ENCODE measurements at regions not wholly inside any gene's neighbourhood (a gene's known extent, or its start where the extent isn't known, plus 50 kb on each side); places are given as distances from the start of the nearest gene placed in this dataset.

- H3K36me3 Mint-ChIP-seq, result no peaks in the 10 kb centered on the region
- H3K4me1 Mint-ChIP-seq, result no peaks in the 10 kb centered on the region
- no peaks in the 10 kb centered on the region for H3K27me3 Mint-ChIP-seq (ENCODE audit: low read depth in 3 of 3)
- no peak for TF ChIP-seq CTCF (IDR thresholded peaks at IDR 0.05)
- Histone ChIP-seq H3K27ac (ENCODE audit: low read depth in 1 of 2, low read length in 2 of 2) (no peak overlapping the region), H2AFZ (ENCODE audit: insufficient read depth, low read depth, low read length, poor library complexity, severe bottlenecking) (no peak overlapping the region), H3K9me3 (replicated peaks in 1 of 2; ENCODE audit: control insufficient read depth in 1 of 2, insufficient read depth in 1 of 2, low read length in 2 of 2) (peaks cover 9 to 12% of the 10 kb centered on the region in 2 donors), H3K36me3 (replicated peaks in 1 of 2; ENCODE audit: control insufficient read depth in 1 of 2, insufficient read depth in 2 of 2, low read length in 2 of 2) (no peaks in the 10 kb centered on the region), H3K4me2 (replicated peaks; ENCODE audit: extremely low read depth, low read length, poor library complexity, severe bottlenecking) (no peak overlapping the region), H3K9ac (ENCODE audit: insufficient read depth, low read length, poor library complexity, severe bottlenecking) (no peak overlapping the region), H3K4me1 (ENCODE audit: control insufficient read depth in 1 of 2, insufficient read depth in 2 of 2, low read length in 2 of 2) (no peaks in the 10 kb centered on the region), H3K4me3 (replicated peaks in 1 of 3; ENCODE audit: low read depth in 2 of 3, low read length in 3 of 3) (no peak overlapping the region), H3K27me3 (ENCODE audit: control insufficient read depth in 2 of 2, insufficient read depth in 2 of 2, low read length in 2 of 2) (no peaks in the 10 kb centered on the region), H4K20me1 (ENCODE audit: insufficient read depth, low read length) (no peaks in the 10 kb centered on the region), H3K79me2 (ENCODE audit: insufficient read depth, low read length) (no peaks in the 10 kb centered on the region)
- H3K9me3 Mint-ChIP-seq, result peaks cover 0 to 14% (median 7%) of the 10 kb centered on the region in 7 donors
- 100% methylated on average over 1 of the region's 1 CpG for WGBS (ENCODE audit: insufficient coverage)
- H3K4me3 Mint-ChIP-seq, result no peak overlapping the region
- intact Hi-C loops (cut with micrococcal nuclease), result no loop called here
- no peak for DNase-seq
- H3K27ac Mint-ChIP-seq, result no peak overlapping the region
Observed at GRCh38 chr6:9172096-9172495, 736.8 kb upstream of the SLC35B3 start.

GRCh38 chr6:9168669-9169068 lies 733.3 kb upstream of the SLC35B3 start:
- TF ChIP-seq CTCF (IDR thresholded peaks at IDR 0.05), result no peak
- Histone ChIP-seq H2AFZ (ENCODE audit: insufficient read depth, low read depth, low read length, poor library complexity, severe bottlenecking) (no peak overlapping the region), H3K9me3 (replicated peaks in 1 of 2; ENCODE audit: control insufficient read depth in 1 of 2, insufficient read depth in 1 of 2, low read length in 2 of 2) (peaks cover 8 to 9% of the 10 kb centered on the region in 2 donors)

More at GRCh38 chr6:9168669-9169068, 733.3 kb upstream of the SLC35B3 start:
- peaks cover 0 to 14% (median 6%) of the 10 kb centered on the region in 7 donors for H3K9me3 Mint-ChIP-seq
- DNase-seq, result no peak
- Histone ChIP-seq H3K79me2 (ENCODE audit: insufficient read depth, low read length) (no peaks in the 10 kb centered on the region), H3K36me3 (replicated peaks in 1 of 2; ENCODE audit: control insufficient read depth in 1 of 2, insufficient read depth in 2 of 2, low read length in 2 of 2) (no peaks in the 10 kb centered on the region), H3K27ac (ENCODE audit: low read depth in 1 of 2, low read length in 2 of 2) (no peak overlapping the region), H3K4me2 (replicated peaks; ENCODE audit: extremely low read depth, low read length, poor library complexity, severe bottlenecking) (no peak overlapping the region), H3K4me1 (ENCODE audit: control insufficient read depth in 1 of 2, insufficient read depth in 2 of 2, low read length in 2 of 2) (no peaks in the 10 kb centered on the region), H4K20me1 (ENCODE audit: insufficient read depth, low read length) (no peaks in the 10 kb centered on the region), H3K4me3 (replicated peaks in 1 of 3; ENCODE audit: low read depth in 2 of 3, low read length in 3 of 3) (no peak overlapping the region), H3K9ac (ENCODE audit: insufficient read depth, low read length, poor library complexity, severe bottlenecking) (no peak overlapping the region), H3K27me3 (ENCODE audit: control insufficient read depth in 2 of 2, insufficient read depth in 2 of 2, low read length in 2 of 2) (no peaks in the 10 kb centered on the region)
- H3K4me1 Mint-ChIP-seq, result no peaks in the 10 kb centered on the region
- no peak overlapping the region for H3K27ac Mint-ChIP-seq
- intact Hi-C loops (cut with micrococcal nuclease), result no loop called here
- no peaks in the 10 kb centered on the region for H3K36me3 Mint-ChIP-seq
- H3K4me3 Mint-ChIP-seq, result no peak overlapping the region
- WGBS (ENCODE audit: insufficient coverage), result no CpG with 5 or more reads among the region's 1 CpG
- no peaks in the 10 kb centered on the region for H3K27me3 Mint-ChIP-seq (ENCODE audit: low read depth in 3 of 3)
